Adrenal gland (tissue), 5 donors: ENCODE measurements at regions not wholly inside any gene's neighbourhood (a gene's known extent, or its start where the extent isn't known, plus 50 kb on each side); places are given as distances from the start of the nearest gene placed in this dataset.

ENCODE experiments used
- CTCF ChIP-seq, 6 experiments: fragments of 450-650 bp in 4 of 6; fragments of 200-600 bp in 2 of 6; sonication (generic) in 1 of 6; IDR thresholded peaks; 1 replicate in 5 of 6; 2 replicates in 1 of 6; pipeline versions ENCODE4 v1.5.1 to v1.8.0; 2016 to 2021; ENCODE audit warnings: antibody characterized with exemption in 6 of 6, mild to moderate bottlenecking in 2 of 6, moderate library complexity in 1 of 6
- POLR2A ChIP-seq, 2 donors: fragments of 450-650 bp; IDR thresholded peaks; one replicate each; pipeline ENCODE4 v1.6.1; 2017; ENCODE audit warnings: antibody characterized with exemption in 2 of 2, mild to moderate bottlenecking in 2 of 2, moderate library complexity in 1 of 2
- donor health status: DM: no; HTN: no; CAD: no.

GRCh38 chr2:195456771-195457170, 200.3 kb upstream of the SLC39A10 start:
- TF ChIP-seq CTCF (IDR thresholded peaks at IDR 0.05) (no peak), POLR2A (IDR thresholded peaks at IDR 0.05) (no peak)
